SK-N-SH (cell line): ENCODE measurements at regions not wholly inside any gene's neighbourhood (a gene's known extent, or its start where the extent isn't known, plus 50 kb on each side); places are given as distances from the start of the nearest gene placed in this dataset.

Experiments used
- CTCF ChIA-PET: fragments of 300-600, 350-600 bp; formaldehyde crosslinking; extraction: SDS; loops from one replicate; lab custom pipeline; 2021; lab: Yijun Ruan, JAX
- POLR2A ChIA-PET: fragments of 350-600 bp; sonication (Branson Sonifier 250); formaldehyde crosslinking; extraction: SDS; loops from one replicate; lab custom pipeline; 2020; ENCODE audit warnings: antibody characterized with exemption, inconsistent platforms; lab: Yijun Ruan, JAX
- DNase-seq: peaks from one replicate; pipeline ENCODE4 v3.0.0; 2012
- H2AFZ ChIP-seq: fragments of 200-600 bp; sonication (generic); 2 replicates; pipeline ENCODE4 v1.8.1; 2016; ENCODE audit warnings: antibody characterized with exemption, mild to moderate bottlenecking, low read depth
- H3F3A ChIP-seq: fragments of 200-600 bp; sonication (generic); replicated peaks from 2 replicates; pipeline ENCODE3; 2016; ENCODE audit warnings: antibody characterized with exemption, mild to moderate bottlenecking; ENCODE audit not compliant: insufficient read depth
- H3K27ac ChIP-seq, 2 experiments: fragments of 200-500 bp in 1 of 2; fragments of 200-600 bp in 1 of 2; sonication (Bioruptor generic) in 1 of 2; sonication (generic), shearing (Covaris generic) in 1 of 2; 2 replicates each; pipeline versions ENCODE4 v1.5.1 to v1.6.1; 2014 to 2016; ENCODE audit warnings: low read depth in 2 of 2, inconsistent platforms in 1 of 2, low read length in 1 of 2, mild to moderate bottlenecking in 1 of 2, mixed read lengths in 1 of 2
- H3K27me3 ChIP-seq: fragments of 200-600 bp; sonication (generic), shearing (Covaris generic); 2 replicates; pipeline ENCODE4 v1.6.1; 2016; ENCODE audit warnings: mixed run types; ENCODE audit not compliant: insufficient read depth
- H3K36me3 ChIP-seq, 2 experiments: fragments of 200-500 bp in 1 of 2; fragments of 200-600 bp in 1 of 2; sonication (Bioruptor generic) in 1 of 2; sonication (generic) in 1 of 2; replicated peaks in 1 of 2; 2 replicates each; pipeline versions ENCODE3 to v1.5.1; 2014 to 2016; ENCODE audit warnings: low read length in 1 of 2, mild to moderate bottlenecking in 1 of 2; ENCODE audit not compliant: insufficient read depth in 2 of 2, control insufficient read depth in 1 of 2
- H3K4me1 ChIP-seq, 2 experiments: fragments of 200-500 bp in 1 of 2; fragments of 200-600 bp in 1 of 2; sonication (Bioruptor generic) in 1 of 2; sonication (generic), shearing (Covaris generic) in 1 of 2; 2 replicates each; pipeline versions ENCODE4 v1.5.1 to v1.6.1; 2014 to 2016; ENCODE audit warnings: low read depth in 1 of 2, low read length in 1 of 2, mixed run types in 1 of 2; ENCODE audit not compliant: insufficient read depth in 2 of 2, control insufficient read depth in 1 of 2
- H3K4me2 ChIP-seq: fragments of 200-600 bp; sonication (generic), shearing (Covaris generic); 2 replicates; pipeline ENCODE4 v1.6.1; 2017; ENCODE audit warnings: mixed run types
- H3K4me3 ChIP-seq, 2 experiments: fragments of 200-500 bp in 1 of 2; fragments of 200-600 bp in 1 of 2; sonication (Bioruptor generic) in 1 of 2; sonication (generic), shearing (Covaris generic) in 1 of 2; 2 replicates each; pipeline versions ENCODE4 v1.5.1 to v1.8.1; 2014 to 2016; ENCODE audit warnings: low read depth in 2 of 2, inconsistent platforms in 1 of 2, low read length in 1 of 2, mild to moderate bottlenecking in 1 of 2, mixed read lengths in 1 of 2, moderate library complexity in 1 of 2
- H3K79me2 ChIP-seq: fragments of 200-600 bp; sonication (generic); 2 replicates; pipeline ENCODE4 v1.8.1; 2017; ENCODE audit warnings: mild to moderate bottlenecking; ENCODE audit not compliant: insufficient read depth
- H3K9ac ChIP-seq: fragments of 200-600 bp; sonication (generic); 2 replicates; pipeline ENCODE4 v1.6.1; 2017; ENCODE audit warnings: mixed run types
- H3K9me2 ChIP-seq: fragments of 200-600 bp; sonication (generic); 2 replicates; pipeline ENCODE4 v1.6.1; 2017; ENCODE audit warnings: mixed run types
- H3K9me3 ChIP-seq: fragments of 200-600 bp; sonication (generic); 2 replicates; pipeline ENCODE4 v1.6.1; 2017; ENCODE audit warnings: mixed run types, mild to moderate bottlenecking, moderate library complexity
- H4K20me1 ChIP-seq: fragments of 200-600 bp; sonication (generic); 2 replicates; pipeline ENCODE4 v1.6.1; 2017; ENCODE audit warnings: mild to moderate bottlenecking, mixed run types; ENCODE audit not compliant: insufficient read depth
- EP300 ChIP-seq, 2 experiments: IDR thresholded peaks; 2 replicates each; pipeline versions ENCODE4 v1.4.0 to v1.6.1; 2012; ENCODE audit warnings: borderline replicate concordance in 1 of 2, low read depth in 1 of 2, low read length in 1 of 2
- EZH2phosphoT487 ChIP-seq: fragments of 200-600 bp; sonication (generic); IDR thresholded peaks from 2 replicates; pipeline ENCODE4 v1.6.1; 2017; ENCODE audit warnings: low read depth, mixed run types, mild to moderate bottlenecking, antibody characterized with exemption, moderate library complexity, borderline replicate concordance
- FOSL2 ChIP-seq: IDR thresholded peaks from 2 replicates; pipeline ENCODE4 v1.4.0; 2012; ENCODE audit warnings: low read depth, mild to moderate bottlenecking, moderate library complexity, borderline replicate concordance
- FOXJ3 ChIP-seq: sonication (generic); formaldehyde crosslinking; IDR thresholded peaks from 2 replicates; pipeline ENCODE4 v1.5.1; 2020; ENCODE audit warnings: mild to moderate bottlenecking, missing genetic modification reagents
- FOXM1 ChIP-seq: IDR thresholded peaks from 2 replicates; pipeline ENCODE4 v1.4.0; 2012; ENCODE audit warnings: low read depth, mild to moderate bottlenecking
- JUND ChIP-seq: IDR thresholded peaks from 2 replicates; pipeline ENCODE4 v1.4.0; 2012
- POLR2AphosphoS5 ChIP-seq: IDR thresholded peaks from 2 replicates; pipeline ENCODE4 v1.6.1; 2012; ENCODE audit warnings: low read depth, low read length
- RAD21 ChIP-seq: IDR thresholded peaks from 2 replicates; pipeline ENCODE4 v1.6.1; 2012; ENCODE audit warnings: mild to moderate bottlenecking, low read length
- RFX5 ChIP-seq: IDR thresholded peaks from 2 replicates; pipeline ENCODE4 v1.6.1; 2012; ENCODE audit warnings: mild to moderate bottlenecking, improper control_type of control experiment, low read length
- SIN3A ChIP-seq: IDR thresholded peaks from 2 replicates; pipeline ENCODE4 v1.6.1; 2012; ENCODE audit warnings: low read depth, mild to moderate bottlenecking, low read length, moderate library complexity, borderline replicate concordance
- YY1 ChIP-seq: IDR thresholded peaks from 2 replicates; pipeline ENCODE4 v1.4.0; 2012; ENCODE audit warnings: low read depth, mild to moderate bottlenecking
- TF ChIP-seq, protein P1 (sequence below): fragments of 150-350 bp; IDR thresholded peaks from 2 replicates; pipeline ENCODE4 v1.6.1; 2016; ENCODE audit warnings: mild to moderate bottlenecking, low read depth, low read length
- TF ChIP-seq, protein P2 (sequence below): fragments of 150-350 bp; IDR thresholded peaks from 2 replicates; pipeline ENCODE4 v1.6.1; 2017; ENCODE audit warnings: antibody characterized with exemption, low read length, low read depth, borderline replicate concordance
- TF ChIP-seq, protein P3 (sequence below): fragments of 200-600 bp; sonication (generic); IDR thresholded peaks from 2 replicates; pipeline ENCODE4 v1.6.1; 2017; ENCODE audit warnings: antibody characterized with exemption, mild to moderate bottlenecking, moderate library complexity
- TF ChIP-seq, protein P4 (sequence below): IDR thresholded peaks from 2 replicates; pipeline ENCODE4 v1.4.0; 2012; ENCODE audit warnings: low read depth, borderline replicate concordance
- TF ChIP-seq, protein P5 (sequence below): IDR thresholded peaks from 2 replicates; pipeline ENCODE4; 2012

DNA sequence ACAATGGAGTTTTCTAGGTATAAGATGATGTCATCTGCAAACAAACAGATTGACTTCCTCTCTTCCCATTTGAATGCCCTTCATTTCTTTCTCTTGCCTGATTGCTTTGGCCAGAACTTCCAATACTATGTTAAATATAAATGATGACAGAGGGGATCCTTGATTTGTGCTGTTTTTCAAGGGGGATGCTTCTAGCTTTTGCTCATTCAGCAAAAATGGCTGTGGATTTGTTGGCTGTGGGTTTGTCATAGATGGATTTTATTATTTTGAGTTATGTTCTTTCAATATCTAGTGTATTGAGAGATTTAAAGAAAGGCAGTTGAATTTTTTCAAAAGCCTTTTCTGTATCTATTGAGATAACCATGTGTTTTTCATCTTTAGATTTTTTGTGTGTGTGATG, 662.4 kb upstream of the EYS start:
- Histone ChIP-seq H3F3A (no peaks in the 10 kb centered on the region), H3K4me1 (no peaks in the 10 kb centered on the region), H3K79me2 (no peaks in the 10 kb centered on the region), H2AFZ (no peak overlapping the region), H3K9me3 (no peaks in the 10 kb centered on the region), H3K27me3 (no peaks in the 10 kb centered on the region), H3K9me2 (no peaks in the 10 kb centered on the region), H3K27ac (no peak overlapping the region), H3K9ac (no peak overlapping the region), H4K20me1 (no peaks in the 10 kb centered on the region), H3K36me3 (no peaks in the 10 kb centered on the region), H3K4me2 (no peak overlapping the region), H3K4me3 (no peak overlapping the region)
- ChIA-PET POLR2A (interaction anchor here (0.6 kb wide), 1 partner anchor 8 kb away, joined by 3 read pairs; no protein-coding TSS in a partner anchor), CTCF (no interaction called here)
- no peak for DNase-seq
- TF ChIP-seq FOXJ3 (CRISPR knock-in tag) (no peak), EP300 (IDR thresholded peaks at IDR 0.05; ENCODE audit: borderline replicate concordance in 1 of 2, low read depth in 1 of 2, low read length in 1 of 2) (no peak), YY1 (no peak), FOSL2 (no peak), RAD21 (no peak), RFX5 (no peak), EZH2phosphoT487 (no peak), SIN3A (no peak), POLR2AphosphoS5 (no peak), JUND (no peak), FOXM1 (no peak)
- TF ChIP-seq, protein P1, sequence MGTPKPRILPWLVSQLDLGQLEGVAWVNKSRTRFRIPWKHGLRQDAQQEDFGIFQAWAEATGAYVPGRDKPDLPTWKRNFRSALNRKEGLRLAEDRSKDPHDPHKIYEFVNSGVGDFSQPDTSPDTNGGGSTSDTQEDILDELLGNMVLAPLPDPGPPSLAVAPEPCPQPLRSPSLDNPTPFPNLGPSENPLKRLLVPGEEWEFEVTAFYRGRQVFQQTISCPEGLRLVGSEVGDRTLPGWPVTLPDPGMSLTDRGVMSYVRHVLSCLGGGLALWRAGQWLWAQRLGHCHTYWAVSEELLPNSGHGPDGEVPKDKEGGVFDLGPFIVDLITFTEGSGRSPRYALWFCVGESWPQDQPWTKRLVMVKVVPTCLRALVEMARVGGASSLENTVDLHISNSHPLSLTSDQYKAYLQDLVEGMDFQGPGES, result no peak
- TF ChIP-seq, protein P2, sequence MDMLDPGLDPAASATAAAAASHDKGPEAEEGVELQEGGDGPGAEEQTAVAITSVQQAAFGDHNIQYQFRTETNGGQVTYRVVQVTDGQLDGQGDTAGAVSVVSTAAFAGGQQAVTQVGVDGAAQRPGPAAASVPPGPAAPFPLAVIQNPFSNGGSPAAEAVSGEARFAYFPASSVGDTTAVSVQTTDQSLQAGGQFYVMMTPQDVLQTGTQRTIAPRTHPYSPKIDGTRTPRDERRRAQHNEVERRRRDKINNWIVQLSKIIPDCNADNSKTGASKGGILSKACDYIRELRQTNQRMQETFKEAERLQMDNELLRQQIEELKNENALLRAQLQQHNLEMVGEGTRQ, result no peak
- TF ChIP-seq, protein P3, sequence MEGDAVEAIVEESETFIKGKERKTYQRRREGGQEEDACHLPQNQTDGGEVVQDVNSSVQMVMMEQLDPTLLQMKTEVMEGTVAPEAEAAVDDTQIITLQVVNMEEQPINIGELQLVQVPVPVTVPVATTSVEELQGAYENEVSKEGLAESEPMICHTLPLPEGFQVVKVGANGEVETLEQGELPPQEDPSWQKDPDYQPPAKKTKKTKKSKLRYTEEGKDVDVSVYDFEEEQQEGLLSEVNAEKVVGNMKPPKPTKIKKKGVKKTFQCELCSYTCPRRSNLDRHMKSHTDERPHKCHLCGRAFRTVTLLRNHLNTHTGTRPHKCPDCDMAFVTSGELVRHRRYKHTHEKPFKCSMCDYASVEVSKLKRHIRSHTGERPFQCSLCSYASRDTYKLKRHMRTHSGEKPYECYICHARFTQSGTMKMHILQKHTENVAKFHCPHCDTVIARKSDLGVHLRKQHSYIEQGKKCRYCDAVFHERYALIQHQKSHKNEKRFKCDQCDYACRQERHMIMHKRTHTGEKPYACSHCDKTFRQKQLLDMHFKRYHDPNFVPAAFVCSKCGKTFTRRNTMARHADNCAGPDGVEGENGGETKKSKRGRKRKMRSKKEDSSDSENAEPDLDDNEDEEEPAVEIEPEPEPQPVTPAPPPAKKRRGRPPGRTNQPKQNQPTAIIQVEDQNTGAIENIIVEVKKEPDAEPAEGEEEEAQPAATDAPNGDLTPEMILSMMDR, result no peak
- TF ChIP-seq, protein P4, sequence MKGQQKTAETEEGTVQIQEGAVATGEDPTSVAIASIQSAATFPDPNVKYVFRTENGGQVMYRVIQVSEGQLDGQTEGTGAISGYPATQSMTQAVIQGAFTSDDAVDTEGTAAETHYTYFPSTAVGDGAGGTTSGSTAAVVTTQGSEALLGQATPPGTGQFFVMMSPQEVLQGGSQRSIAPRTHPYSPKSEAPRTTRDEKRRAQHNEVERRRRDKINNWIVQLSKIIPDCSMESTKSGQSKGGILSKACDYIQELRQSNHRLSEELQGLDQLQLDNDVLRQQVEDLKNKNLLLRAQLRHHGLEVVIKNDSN, result no peak
- TF ChIP-seq, protein P5, sequence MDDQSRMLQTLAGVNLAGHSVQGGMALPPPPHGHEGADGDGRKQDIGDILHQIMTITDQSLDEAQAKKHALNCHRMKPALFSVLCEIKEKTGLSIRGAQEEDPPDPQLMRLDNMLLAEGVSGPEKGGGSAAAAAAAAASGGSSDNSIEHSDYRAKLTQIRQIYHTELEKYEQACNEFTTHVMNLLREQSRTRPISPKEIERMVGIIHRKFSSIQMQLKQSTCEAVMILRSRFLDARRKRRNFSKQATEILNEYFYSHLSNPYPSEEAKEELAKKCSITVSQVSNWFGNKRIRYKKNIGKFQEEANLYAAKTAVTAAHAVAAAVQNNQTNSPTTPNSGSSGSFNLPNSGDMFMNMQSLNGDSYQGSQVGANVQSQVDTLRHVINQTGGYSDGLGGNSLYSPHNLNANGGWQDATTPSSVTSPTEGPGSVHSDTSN, result no peak
